ENCODE measurements at regions not wholly inside any gene's neighbourhood (a gene's known extent, or its start where the extent isn't known, plus 50 kb on each side); places are given as distances from the start of the nearest gene placed in this dataset.

- DNase-seq (ENCODE audit: extremely low read depth in 1 of 4, low spot score in 3 of 4), result no peak
- H3K79me2 ChIP-seq (ENCODE audit: control insufficient read depth, insufficient read depth, low read length), result no peaks in the 10 kb centered on the region
- H3K9me1 ChIP-seq (ENCODE audit: control insufficient read depth, insufficient read depth, low read length), result no peaks in the 10 kb centered on the region
- H3K9me3 ChIP-seq (replicated peaks; ENCODE audit: control insufficient read depth, insufficient read depth, low read depth, low read length), result no peaks in the 10 kb centered on the region
- no TSS peak for BruUV-seq (replicated peaks)
- no peak overlapping the region for H3K27ac ChIP-seq (ENCODE audit: extremely low read depth, low read depth, low read length)
- ATAC-seq, result no peak
- intact Hi-C loops (cut with micrococcal nuclease) (no loop called here), in situ Hi-C loops (cut with MboI) (no loop called here)
- H3K9ac ChIP-seq (ENCODE audit: insufficient read depth in 1 of 2, low read depth in 2 of 2, low read length in 2 of 2), result no peak overlapping the region
- POLR2A ChIA-PET, result no interaction called here
- H3K36me3 ChIP-seq (ENCODE audit: control insufficient read depth, insufficient read depth, low read length), result no peaks in the 10 kb centered on the region
- TF ChIP-seq CLOCK (CRISPR knock-in tag; IDR thresholded peaks at IDR 0.05; ENCODE audit: borderline replicate concordance) (no peak), ZNF174 (CRISPR knock-in tag; IDR thresholded peaks at IDR 0.05) (no peak), ZNF57 (CRISPR knock-in tag; IDR thresholded peaks at IDR 0.05) (no peak), TAF1 (IDR thresholded peaks at IDR 0.05; ENCODE audit: control insufficient read depth, extremely low read depth, insufficient read depth, low read length, severe bottlenecking) (no peak), ZNF212 (CRISPR knock-in tag; IDR thresholded peaks at IDR 0.05) (no peak), ZNF589 (CRISPR knock-in tag; IDR thresholded peaks at IDR 0.05; ENCODE audit: low read depth) (no peak), ZNF146 (CRISPR knock-in tag; IDR thresholded peaks at IDR 0.05; ENCODE audit: unreplicated experiment) (no peak), NCOA2 (IDR thresholded peaks at IDR 0.05; ENCODE audit: partially characterized antibody in 2 of 2) (no peak), THRAP3 (IDR thresholded peaks at IDR 0.05; ENCODE audit: borderline replicate concordance) (no peak), GATAD2B (IDR thresholded peaks at IDR 0.05; ENCODE audit: borderline replicate concordance) (no peak), CBX2 (IDR thresholded peaks at IDR 0.05; ENCODE audit: insufficient read depth, low read length, poor library complexity, severe bottlenecking) (no peak)
- CTCF ChIA-PET (ENCODE audit: low intra/inter-chr PET ratio), result interaction anchor here (0.7 kb wide), 1 partner anchor 306 kb away, joined by 3 read pairs; no protein-coding TSS in a partner anchor
- H3K27me3 ChIP-seq (ENCODE audit: control insufficient read depth in 2 of 2, insufficient read depth in 2 of 2, low read length in 2 of 2), result peaks cover 34 to 74% of the 10 kb centered on the region in 2 experiments
- no peak overlapping the region for H3K4me3 ChIP-seq
- H2AFZ ChIP-seq (ENCODE audit: low read depth, low read length), result no peak overlapping the region
- no peaks in the 10 kb centered on the region for H3K4me1 ChIP-seq (replicated peaks in 1 of 2; ENCODE audit: control insufficient read depth in 2 of 2, insufficient read depth in 2 of 2, low read length in 2 of 2)
- no peak for FAIRE-seq
- 2% methylated on average over 7 of the region's 7 CpGs for WGBS (ENCODE audit: insufficient coverage, low coverage, missing lambda C conversion rate)
- 0 out of 2 replicates have a peak, but pooled peaks cover 4% of the 10 kb centered on the region for H4K20me1 ChIP-seq (replicated peaks; ENCODE audit: control insufficient read depth, insufficient read depth, low read length)
- no peak overlapping the region for H3K4me2 ChIP-seq (ENCODE audit: insufficient read depth, low read length)
Measured at GRCh38 chr11:64437426-64437825, 78.5 kb downstream of the RPS6KA4 start.

Measured in K562 (cell line).